CD4-positive, alpha-beta T cell (primary cell): ENCODE measurements at regions not wholly inside any gene's neighbourhood (a gene's known extent, or its start where the extent isn't known, plus 50 kb on each side); places are given as distances from the start of the nearest gene placed in this dataset.

ENCODE experiments used
- ATAC-seq: fragments of 200-7000 bp; cut with Tn5 transposase; one replicate; pipeline ENCODE4 v1.10.0; 2022; ENCODE audit warnings: mild to moderate bottlenecking; ENCODE audit not compliant: poor library complexity
- CTCF ChIA-PET: fragments of 350-600 bp; sonication (Branson Sonifier 250); formaldehyde crosslinking; loops from one replicate; lab custom pipeline; 2021; ENCODE audit warnings: antibody characterized with exemption, inconsistent platforms; lab: Charles Lee
- POLR2A ChIA-PET: fragments of 350-600 bp; sonication (Branson Sonifier 250); formaldehyde crosslinking; loops from one replicate; lab custom pipeline; 2021; ENCODE audit warnings: antibody characterized with exemption, inconsistent platforms; lab: Charles Lee
- DNase-seq, 14 experiments: peaks; one replicate each; pipeline ENCODE4 v3.0.0-alpha.2; 2013 to 2020; ENCODE audit warnings: mixed read lengths in 2 of 14
- H3K27ac ChIP-seq, 2 donors: one replicate each; pipeline versions ENCODE4 v1.5.1 to v1.7.0; 2013; ENCODE audit warnings: low read length in 2 of 2, low read depth in 1 of 2, mild to moderate bottlenecking in 1 of 2
- H3K27me3 ChIP-seq, 2 experiments: 1 replicate in 1 of 2; 2 replicates in 1 of 2; pipeline versions ENCODE4 v1.6.1 to v1.7.0; 2013; ENCODE audit warnings: low read length in 2 of 2, control low read depth in 1 of 2, mild to moderate bottlenecking in 1 of 2, moderate library complexity in 1 of 2; ENCODE audit not compliant: insufficient read depth in 2 of 2, control insufficient read depth in 1 of 2
- H3K36me3 ChIP-seq: one replicate; pipeline ENCODE4 v1.6.1; 2013; ENCODE audit warnings: low read length, control low read depth; ENCODE audit not compliant: insufficient read depth
- H3K4me1 ChIP-seq: one replicate; pipeline ENCODE4 v1.6.1; 2013; ENCODE audit warnings: low read length, control low read depth; ENCODE audit not compliant: insufficient read depth
- H3K4me3 ChIP-seq: one replicate; pipeline ENCODE4 v1.5.1; 2013; ENCODE audit warnings: mild to moderate bottlenecking, low read length, moderate library complexity
- H3K9me3 ChIP-seq, 2 experiments: 1 replicate in 1 of 2; 2 replicates in 1 of 2; pipeline versions ENCODE4 v1.6.1 to v1.7.0; 2013; ENCODE audit warnings: low read length in 2 of 2, mild to moderate bottlenecking in 2 of 2, control low read depth in 1 of 2, moderate library complexity in 1 of 2; ENCODE audit not compliant: control insufficient read depth in 1 of 2, insufficient read depth in 1 of 2
- H3K27ac Mint-ChIP-seq: one replicate; pipeline ENCODE4 v1.8.0; 2020; ENCODE audit warnings: mixed read lengths
- H3K27me3 Mint-ChIP-seq: one replicate; pipeline ENCODE4 v1.8.0; 2021; ENCODE audit warnings: mixed read lengths
- H3K36me3 Mint-ChIP-seq: one replicate; pipeline ENCODE4 v1.8.0; 2021; ENCODE audit warnings: low read depth, mixed read lengths
- H3K4me1 Mint-ChIP-seq: one replicate; pipeline ENCODE4 v1.8.0; 2021; ENCODE audit warnings: low read depth, mixed read lengths
- H3K4me3 Mint-ChIP-seq: one replicate; pipeline ENCODE4 v1.8.0; 2020; ENCODE audit warnings: mild to moderate bottlenecking, mixed read lengths
- H3K9me3 Mint-ChIP-seq: one replicate; pipeline ENCODE4 v1.8.0; 2020; ENCODE audit warnings: mixed read lengths
- CTCF ChIP-seq: fragments of 200-600 bp; IDR thresholded peaks from one replicate; pipeline ENCODE4 v1.8.0; 2022; ENCODE audit warnings: antibody characterized with exemption, mild to moderate bottlenecking
- intact Hi-C, 2 experiments: fragments of 100-400 bp; cut with DNase I in 1 of 2; cut with micrococcal nuclease in 1 of 2; formaldehyde crosslinking; loops; one replicate each; pipeline versions ENCODE4 v1.15.1 to v1.9.0; 2023 to 2025; cut with DNase I, micrococcal nuclease

GRCh38 chr21:32172106-32172505 is 106.7 kb downstream of the MIS18A start:
- intact Hi-C loops: no loop called here
- no peaks in the 10 kb centered on the region for H3K9me3 ChIP-seq
- H3K36me3 Mint-ChIP-seq: no peaks in the 10 kb centered on the region
- no peak overlapping the region for H3K4me3 Mint-ChIP-seq
- DNase-seq (no peak), ATAC-seq (no peak)
- CTCF ChIA-PET: no interaction called here
- no peaks in the 10 kb centered on the region for H3K4me1 ChIP-seq
- POLR2A ChIA-PET: no interaction called here
- H3K36me3 ChIP-seq: no peaks in the 10 kb centered on the region
- H3K4me3 ChIP-seq: no peak overlapping the region
- H3K4me1 Mint-ChIP-seq: no peaks in the 10 kb centered on the region
- no peak overlapping the region for H3K27ac Mint-ChIP-seq
- peaks cover 0 to 17% of the 10 kb centered on the region in 2 experiments for H3K27me3 ChIP-seq
- no peak for TF ChIP-seq CTCF
- peaks cover 50% of the 10 kb centered on the region for H3K27me3 Mint-ChIP-seq
- H3K27ac ChIP-seq: no peak overlapping the region
- no peaks in the 10 kb centered on the region for H3K9me3 Mint-ChIP-seq

- H3K4me1 ChIP-seq: no peaks in the 10 kb centered on the region
- TF ChIP-seq CTCF: no peak
- Mint-ChIP-seq H3K27ac (no peak overlapping the region), H3K27me3 (peaks cover 78% of the 10 kb centered on the region), H3K36me3 (no peaks in the 10 kb centered on the region), H3K4me1 (no peaks in the 10 kb centered on the region), H3K9me3 (no peaks in the 10 kb centered on the region), H3K4me3 (no peak overlapping the region)
- CTCF ChIA-PET: no interaction called here
- intact Hi-C loops: no loop called here
- H3K4me3 ChIP-seq: no peak overlapping the region
- H3K9me3 ChIP-seq: peaks cover 0 to 4% of the 10 kb centered on the region in 2 experiments
- H3K36me3 ChIP-seq: no peaks in the 10 kb centered on the region
- DNase-seq (no peak), ATAC-seq (no peak)
- POLR2A ChIA-PET: no interaction called here
- H3K27me3 ChIP-seq: peaks cover 9 to 29% of the 10 kb centered on the region in 2 experiments
- H3K27ac ChIP-seq: no peak overlapping the region
Measured at GRCh38 chr21:32167513-32167912, 111.3 kb downstream of the MIS18A start.

- H3K27me3 ChIP-seq: peaks cover 11 to 26% of the 10 kb centered on the region in 2 experiments
- H3K4me1 ChIP-seq: no peaks in the 10 kb centered on the region
- no peaks in the 10 kb centered on the region for H3K9me3 Mint-ChIP-seq
- no peaks in the 10 kb centered on the region for H3K36me3 ChIP-seq
- ChIA-PET POLR2A (no interaction called here), CTCF (no interaction called here)
- H3K4me3 Mint-ChIP-seq: no peak overlapping the region
- H3K4me3 ChIP-seq: no peak overlapping the region
- no peak for ATAC-seq
- intact Hi-C loops: no loop called here
- no peak overlapping the region for H3K27ac Mint-ChIP-seq
- TF ChIP-seq CTCF: no peak
- no peaks in the 10 kb centered on the region for H3K4me1 Mint-ChIP-seq
- peaks cover 67% of the 10 kb centered on the region for H3K27me3 Mint-ChIP-seq
- H3K27ac ChIP-seq: no peak overlapping the region
- DNase-seq: no peak
- H3K9me3 ChIP-seq: peaks cover 0 to 4% of the 10 kb centered on the region in 2 experiments
- no peaks in the 10 kb centered on the region for H3K36me3 Mint-ChIP-seq
Measured at GRCh38 chr21:32163386-32163785, 115.5 kb downstream of the MIS18A start.
